Heart right ventricle (tissue), 16 donors: ENCODE measurements at regions not wholly inside any gene's neighbourhood (a gene's known extent, or its start where the extent isn't known, plus 50 kb on each side); places are given as distances from the start of the nearest gene placed in this dataset.

Source experiments
- ATAC-seq, 8 donors: fragments of 200-7000 bp; cut with Tn5 transposase; one replicate each; pipeline ENCODE4 v1.9.1; 2020; ENCODE audit warnings: mild to moderate bottlenecking in 8 of 8, moderate library complexity in 8 of 8, moderate number of reproducible peaks in 1 of 8
- DNase-seq, 2 donors: peaks; one replicate each; pipeline ENCODE4 v3.0.0-alpha.2; 2020
- H3K27ac ChIP-seq, 10 donors: fragments of 200-600 bp; sonication (generic) in 2 of 10; one replicate each; pipeline versions ENCODE4 v1.5.0 to v1.8.0; 2020 to 2022; ENCODE audit warnings: mild to moderate bottlenecking in 3 of 10
- H3K27me3 ChIP-seq, 7 donors: fragments of 200-600 bp; one replicate each; pipeline ENCODE4 v1.8.0; 2021 to 2022; ENCODE audit warnings: mild to moderate bottlenecking in 2 of 7
- H3K36me3 ChIP-seq, 9 donors: fragments of 200-600 bp; sonication (generic) in 1 of 9; one replicate each; pipeline versions ENCODE4 v1.5.0 to v1.8.0; 2020 to 2022; ENCODE audit warnings: mild to moderate bottlenecking in 2 of 9
- H3K4me1 ChIP-seq, 9 donors: fragments of 200-600 bp; sonication (generic) in 1 of 9; one replicate each; pipeline versions ENCODE4 v1.5.0 to v1.8.0; 2020 to 2022; ENCODE audit warnings: mild to moderate bottlenecking in 4 of 9
- H3K4me3 ChIP-seq, 10 donors: fragments of 200-600 bp; sonication (generic) in 2 of 10; one replicate each; pipeline versions ENCODE4 v1.5.0 to v1.8.0; 2020 to 2022; ENCODE audit warnings: mild to moderate bottlenecking in 7 of 10, moderate library complexity in 2 of 10
- H3K9me3 ChIP-seq, 11 donors: fragments of 200-600 bp in 10 of 11; sonication (generic) in 2 of 11; one replicate each; pipeline versions ENCODE4 v1.5.0 to v1.8.0; 2013 to 2022; ENCODE audit warnings: mild to moderate bottlenecking in 2 of 11, control low read depth in 1 of 11, moderate library complexity in 1 of 11
- CTCF ChIP-seq, 9 donors: fragments of 200-600 bp; sonication (generic) in 2 of 9; IDR thresholded peaks; one replicate each; pipeline versions ENCODE4 v1.5.0 to v1.8.0; 2021 to 2022; ENCODE audit warnings: antibody characterized with exemption in 9 of 9, mild to moderate bottlenecking in 5 of 9, moderate library complexity in 1 of 9
- WGBS, 2 donors: extraction: QIAGEN DNeasy Blood & Tissue Kit; methylation state at CpG; one replicate each; pipeline ENCODE4 v1.1.7; 2013; ENCODE audit warnings: inconsistent platforms in 1 of 2; 5-methylcytosine and 5-hydroxymethylcytosine counted together
- intact Hi-C, 10 donors: fragments of 100-400 bp; cut with DNase I; formaldehyde crosslinking; loops; one replicate each; pipeline versions ENCODE4 v1.11.1 to v1.14.2; 2022
- donor health status: Arrhythmogenic right ventricular cardiomyopathy.
- donor health status: ischemic (EF 13 %, LVEDD 7.1; RV severe dilation, severe dysfunction).
- donor health status: healthy with polysubstance abuse.
- donor health status: DM: no; HTN: yes; CAD: no.
- donor health status: DM: no; HTN: no; CAD: no.
- donor health status: ischemic (EF 25% LVEDD 6.9; RV normal size, moderate dysfunction).
- donor health status: ischemic (EF 25% LVEDD 5.7; RV mildly dilated, moderate dysfunction).
- donor health status: healthy.
- donor health status: DM: yes; HTN: yes; CAD: no.
- donor health status: Ischemic cardiomyopathy.
- donor health status: ischemic (EF 35%, LVEDD 5.7; RV mildly dilated, moderate dysfunction).
- donor health status: nonischemic (EF 11% LVEDD 7.7; RV severe dilation, severe dysfunction).
- donor health status: DM: yes; HTN: yes; CAD: no.
- donor health status: PGD.
- donor health status: ischemic (EF 29% LVEDD 5.4; RV normal size, mild dysfunction).
- donor health status: nonischemic (EF 23%, LVEDD 6.1; RV moderate dilation, normal function).

- no peak for ATAC-seq
- Histone ChIP-seq H3K4me1 (no peaks in the 10 kb centered on the region), H3K4me3 (no peak overlapping the region), H3K36me3 (no peaks in the 10 kb centered on the region), H3K27me3 (no peaks in the 10 kb centered on the region), H3K9me3 (peaks cover 0 to 11% (median 0%) of the 10 kb centered on the region in 11 donors), H3K27ac (no peak overlapping the region)
- DNase-seq, result no peak
- no peak for TF ChIP-seq CTCF (IDR thresholded peaks at IDR 0.05)
- 84 to 85% methylated on average over 3 of the region's 3 CpGs for WGBS, 2 donors
- intact Hi-C loops, result no loop called here
Observed at GRCh38 chr4:146041139-146042004, 102.7 kb upstream of the ZNF827 start.

GRCh38 chr4:146040623-146041022, 102.0 kb upstream of the ZNF827 start:
- intact Hi-C loops, result no loop called here
- H3K36me3 ChIP-seq, result no peaks in the 10 kb centered on the region
- no peaks in the 10 kb centered on the region for H3K27me3 ChIP-seq
- ATAC-seq, result no peak
- no peak for DNase-seq
- TF ChIP-seq CTCF (IDR thresholded peaks at IDR 0.05), result no peak
- WGBS, 2 donors, result 31 to 50% methylated on average over 1 of the region's 1 CpG
- peaks cover 0 to 6% (median 0%) of the 10 kb centered on the region in 11 donors for H3K9me3 ChIP-seq
- H3K4me3 ChIP-seq, result no peak overlapping the region
- H3K27ac ChIP-seq, result no peak overlapping the region
- H3K4me1 ChIP-seq, result no peaks in the 10 kb centered on the region

GRCh38 chr4:146033149-146033548, 94.5 kb upstream of the ZNF827 start:
- Histone ChIP-seq H3K4me1 (no peaks in the 10 kb centered on the region), H3K9me3 (peaks cover 0 to 7% (median 0%) of the 10 kb centered on the region in 11 donors), H3K36me3 (no peaks in the 10 kb centered on the region), H3K27ac (no peak overlapping the region), H3K4me3 (no peak overlapping the region), H3K27me3 (peaks cover 0 to 13% (median 0%) of the 10 kb centered on the region in 7 donors)
- no peak for TF ChIP-seq CTCF (IDR thresholded peaks at IDR 0.05)
- no peak for DNase-seq
- no peak for ATAC-seq
- intact Hi-C loops, result no loop called here
- WGBS, 2 donors, result 31 to 42% methylated on average over 5 of the region's 5 CpGs

GRCh38 chr4:146032234-146032860, 93.7 kb upstream of the ZNF827 start:
- ATAC-seq (no peak), DNase-seq (no peak)
- Histone ChIP-seq H3K4me1 (no peaks in the 10 kb centered on the region), H3K9me3 (peaks cover 0 to 7% (median 0%) of the 10 kb centered on the region in 11 donors), H3K4me3 (no peak overlapping the region), H3K27ac (no peak overlapping the region), H3K36me3 (no peaks in the 10 kb centered on the region), H3K27me3 (peaks cover 0 to 13% (median 0%) of the 10 kb centered on the region in 7 donors)
- WGBS, 2 donors, result 57 to 58% methylated on average over 7 of the region's 7 CpGs
- no peak for TF ChIP-seq CTCF (IDR thresholded peaks at IDR 0.05)
- intact Hi-C loops, result no loop called here
